ENCODE measurements at regions not wholly inside any gene's neighbourhood (a gene's known extent, or its start where the extent isn't known, plus 50 kb on each side); places are given as distances from the start of the nearest gene placed in this dataset.

- no peaks in the 10 kb centered on the region for H3K9me3 ChIP-seq
- H3K27me3 ChIP-seq, result no peaks in the 10 kb centered on the region
- DNase-seq, result no peak
- H3K4me3 ChIP-seq (ENCODE audit: low read depth, low read length), result no peak overlapping the region
- H3K36me3 ChIP-seq, result no peaks in the 10 kb centered on the region
- TF ChIP-seq CTCF (IDR thresholded peaks at IDR 0.05; ENCODE audit: low read depth, low read length), result no peak
- H3K4me1 ChIP-seq, result no peaks in the 10 kb centered on the region
Measured at GRCh38 chr2:150052457-150052856, 435.0 kb downstream of the RND3 start.

DNA sequence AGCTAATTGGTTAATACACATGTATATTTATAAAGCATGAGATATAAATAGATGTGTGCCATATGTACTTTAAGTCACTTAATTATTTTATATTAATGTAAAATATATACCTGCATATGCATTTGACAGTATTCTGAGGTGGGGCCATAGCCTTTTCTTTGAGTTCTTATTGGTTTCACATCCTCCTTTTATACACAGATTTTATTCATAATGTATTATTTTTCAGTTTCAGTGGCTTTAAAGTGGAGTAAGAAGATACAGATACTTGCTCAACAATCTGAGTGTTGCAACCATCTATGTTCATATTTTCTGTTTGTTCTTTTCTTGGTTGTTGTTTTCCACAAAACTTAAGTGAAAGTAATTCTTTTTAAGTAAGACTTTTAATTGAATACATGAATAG is 436.5 kb downstream of the RND3 start:
- Histone ChIP-seq H3K4me3 (ENCODE audit: low read depth, low read length) (no peak overlapping the region), H3K27me3 (no peaks in the 10 kb centered on the region), H3K36me3 (no peaks in the 10 kb centered on the region), H3K4me1 (no peaks in the 10 kb centered on the region), H3K9me3 (no peaks in the 10 kb centered on the region)
- no peak for TF ChIP-seq CTCF (IDR thresholded peaks at IDR 0.05; ENCODE audit: low read depth, low read length)
- DNase-seq, result no peak

DNA sequence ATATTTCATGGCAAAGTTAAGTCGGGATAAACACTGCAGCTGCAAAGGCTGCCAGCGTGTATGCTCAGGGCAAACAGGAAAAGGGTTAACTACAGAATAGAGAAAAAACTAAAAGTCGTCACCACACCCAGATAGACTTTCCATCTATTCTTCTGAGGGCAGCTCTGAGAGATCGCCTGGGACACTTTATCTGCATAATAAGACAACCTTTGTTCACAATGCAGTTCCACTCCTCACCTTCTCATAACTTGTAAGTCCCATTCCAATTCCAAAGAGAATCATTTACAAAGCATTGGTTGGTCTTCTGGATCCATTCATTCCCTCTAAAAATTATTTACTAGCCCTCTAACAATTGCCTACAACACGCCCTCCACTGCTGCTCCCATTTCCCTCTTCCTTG is 437.4 kb downstream of the RND3 start:
- no peak for DNase-seq
- H3K9me3 ChIP-seq, result no peaks in the 10 kb centered on the region
- no peaks in the 10 kb centered on the region for H3K36me3 ChIP-seq
- no peaks in the 10 kb centered on the region for H3K4me1 ChIP-seq
- TF ChIP-seq CTCF (IDR thresholded peaks at IDR 0.05; ENCODE audit: low read depth, low read length), result no peak
- no peaks in the 10 kb centered on the region for H3K27me3 ChIP-seq
- no peak overlapping the region for H3K4me3 ChIP-seq (ENCODE audit: low read depth, low read length)

GRCh38 chr2:150047620-150048222 is 439.7 kb downstream of the RND3 start:
- DNase-seq, result no peak

DNA sequence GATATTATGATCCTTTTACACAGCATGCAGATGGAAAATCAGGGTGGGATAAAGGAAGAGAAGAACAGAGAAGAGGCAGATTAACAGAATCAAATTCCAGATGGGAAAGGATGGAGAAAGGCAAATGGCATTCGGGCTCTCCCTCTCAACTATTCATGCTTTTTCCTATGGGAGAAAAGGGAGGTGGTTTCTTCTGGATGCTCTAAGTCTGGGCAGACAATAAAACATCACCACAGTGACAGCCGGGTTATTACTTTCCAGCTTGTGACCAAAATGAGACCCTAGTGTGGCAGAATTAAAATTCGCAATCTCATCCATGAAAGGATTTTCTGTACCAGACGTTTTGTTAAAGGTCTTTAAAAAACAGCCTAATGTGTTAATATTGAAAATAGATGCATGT is 440.7 kb downstream of the RND3 start:
- H3K36me3 ChIP-seq, result no peaks in the 10 kb centered on the region
- no peak for DNase-seq
- H3K4me1 ChIP-seq, result no peaks in the 10 kb centered on the region
- TF ChIP-seq CTCF (IDR thresholded peaks at IDR 0.05; ENCODE audit: low read depth, low read length), result no peak
- H3K9me3 ChIP-seq, result no peaks in the 10 kb centered on the region
- H3K4me3 ChIP-seq (ENCODE audit: low read depth, low read length), result no peak overlapping the region
- no peaks in the 10 kb centered on the region for H3K27me3 ChIP-seq

More at GRCh38 chr2:150047620-150048222, 439.7 kb downstream of the RND3 start:
- Histone ChIP-seq H3K4me3 (ENCODE audit: low read depth, low read length) (no peak overlapping the region), H3K36me3 (no peaks in the 10 kb centered on the region), H3K27me3 (no peaks in the 10 kb centered on the region), H3K4me1 (no peaks in the 10 kb centered on the region), H3K9me3 (no peaks in the 10 kb centered on the region)
- TF ChIP-seq CTCF (IDR thresholded peaks at IDR 0.05; ENCODE audit: low read depth, low read length), result no peak

- no peak overlapping the region for H3K4me3 ChIP-seq (ENCODE audit: low read depth, low read length)
- DNase-seq, result no peak
- no peaks in the 10 kb centered on the region for H3K9me3 ChIP-seq
- H3K4me1 ChIP-seq, result no peaks in the 10 kb centered on the region
- H3K36me3 ChIP-seq, result no peaks in the 10 kb centered on the region
- TF ChIP-seq CTCF (IDR thresholded peaks at IDR 0.05; ENCODE audit: low read depth, low read length), result no peak
- no peaks in the 10 kb centered on the region for H3K27me3 ChIP-seq
Measured at GRCh38 chr2:150046211-150046610, 441.3 kb downstream of the RND3 start.

Measured in BE2C (cell line).